Panc1 (cell line): ENCODE measurements at regions not wholly inside any gene's neighbourhood (a gene's known extent, or its start where the extent isn't known, plus 50 kb on each side); places are given as distances from the start of the nearest gene placed in this dataset.

ENCODE experiments used
- ATAC-seq: fragments of 200-7000 bp; cut with Tn5 transposase; 2 replicates; pipeline ENCODE4 v1.9.1; 2020; ENCODE audit warnings: mild to moderate bottlenecking, moderate library complexity
- BruUV-seq: library from RNA; stranded (reverse); fragments of 400-500 nt; replicated peaks from 2 replicates; lab custom pipeline; 2021; lab: Mats Ljungman, UMichigan
- CTCF ChIA-PET: fragments of 300-600 bp; sonication (Branson Sonifier 250); formaldehyde crosslinking; loops from one replicate; lab custom pipeline; 2022; ENCODE audit warnings: antibody characterized with exemption; lab: Charles Lee
- POLR2A ChIA-PET: fragments of 300-600 bp; sonication (Branson Sonifier 250); formaldehyde crosslinking; loops from one replicate; lab custom pipeline; 2022; ENCODE audit warnings: antibody characterized with exemption; lab: Charles Lee
- DNase-seq: peaks from one replicate; pipeline ENCODE4 v3.0.0-alpha.2; 2010; ENCODE audit warnings: low read depth, low spot score
- H3K27ac ChIP-seq: 2 replicates; pipeline ENCODE4 v1.5.1; 2011; ENCODE audit warnings: mild to moderate bottlenecking, low read length, inconsistent platforms
- H3K27me3 ChIP-seq: fragments of 200-500 bp; sonication (Bioruptor generic); 2 replicates; pipeline ENCODE4 v1.6.0; 2014; ENCODE audit warnings: low read length, inconsistent platforms; ENCODE audit not compliant: control insufficient read depth, insufficient read depth
- H3K36me3 ChIP-seq: fragments of 200-500 bp; sonication (Bioruptor generic); 2 replicates; pipeline ENCODE4 v1.5.1; 2014; ENCODE audit warnings: inconsistent platforms, mild to moderate bottlenecking, low read length, moderate library complexity; ENCODE audit not compliant: control insufficient read depth, insufficient read depth
- H3K4me1 ChIP-seq: 2 replicates; pipeline ENCODE4 v1.5.1; 2011; ENCODE audit warnings: inconsistent platforms, mild to moderate bottlenecking, low read length, moderate library complexity; ENCODE audit not compliant: control insufficient read depth, insufficient read depth
- H3K4me3 ChIP-seq, 2 experiments: 2 replicates each; pipeline ENCODE4 v1.5.1; 2011 to 2012; ENCODE audit warnings: low read depth in 2 of 2, low read length in 2 of 2, mild to moderate bottlenecking in 2 of 2, inconsistent platforms in 1 of 2, moderate library complexity in 1 of 2
- H3K9me3 ChIP-seq: fragments of 200-500 bp; sonication (Bioruptor generic); 2 replicates; pipeline ENCODE4 v1.5.1; 2014; ENCODE audit warnings: low read depth, mild to moderate bottlenecking, inconsistent platforms, low read length, moderate library complexity; ENCODE audit not compliant: control insufficient read depth, insufficient read depth
- CTCF ChIP-seq: fragments of 450-650 bp; IDR thresholded peaks from 2 replicates; pipeline ENCODE4 v1.5.1; 2017; ENCODE audit warnings: mild to moderate bottlenecking
- POLR2AphosphoS5 ChIP-seq: IDR thresholded peaks from 2 replicates; pipeline ENCODE4 v1.6.1; 2012; ENCODE audit warnings: mild to moderate bottlenecking, low read depth, low read length, moderate library complexity
- REST ChIP-seq, 2 experiments: IDR thresholded peaks; 2 replicates each; pipeline ENCODE4 v1.6.1; 2011 to 2012; ENCODE audit warnings: low read depth in 2 of 2, control low read depth in 1 of 2, low read length in 1 of 2, mild to moderate bottlenecking in 1 of 2, moderate library complexity in 1 of 2; ENCODE audit not compliant: insufficient read depth in 1 of 2
- SIN3A ChIP-seq: IDR thresholded peaks from 2 replicates; pipeline ENCODE4 v1.6.1; 2012; ENCODE audit warnings: low read depth, mild to moderate bottlenecking, low read length, moderate library complexity, borderline replicate concordance; ENCODE audit not compliant: insufficient read depth
- TCF7L2 ChIP-seq: IDR thresholded peaks from 2 replicates; pipeline ENCODE4 v1.6.1; 2011; ENCODE audit warnings: mild to moderate bottlenecking, low read depth, low read length, inconsistent platforms
- in situ Hi-C: cut with HindIII; loops from 2 replicates; pipeline ENCODE4 v1.10.0; 2016; ENCODE audit warnings: low sequenced_read_pairs, low pct_unique_long_range_greater_than_20kb
- intact Hi-C: fragments of 100-400 bp; cut with micrococcal nuclease; formaldehyde crosslinking; loops from one replicate; pipeline ENCODE4 v1.10.0; 2022; ENCODE audit not compliant: unreplicated experiment

GRCh38 chr9:86460216-86461002, 106.2 kb upstream of the TUT7 start:
- CTCF ChIA-PET: no interaction called here
- POLR2A ChIA-PET: no interaction called here
- no peak for TF ChIP-seq POLR2AphosphoS5
- no peak for TF ChIP-seq REST (IDR thresholded peaks at IDR 0.05; ENCODE audit: insufficient read depth in 1 of 2, low read depth in 2 of 2, low read length in 1 of 2)
- no peak for TF ChIP-seq SIN3A
- TF ChIP-seq TCF7L2: no peak
- TF ChIP-seq CTCF: no peak
- H3K27me3 ChIP-seq: no peaks in the 10 kb centered on the region
- ATAC-seq: no peak
- H3K4me3 ChIP-seq: no peak overlapping the region
- intact Hi-C loops: no loop called here
- DNase-seq: no peak
- no peaks in the 10 kb centered on the region for H3K36me3 ChIP-seq
- in situ Hi-C loops: no loop called here
- H3K9me3 ChIP-seq: no peaks in the 10 kb centered on the region
- BruUV-seq: no TSS peak
- no peak overlapping the region for H3K27ac ChIP-seq
- H3K4me1 ChIP-seq: no peaks in the 10 kb centered on the region

GRCh38 chr9:86459599-86460155, 105.5 kb upstream of the TUT7 start:
- intact Hi-C loops: no loop called here
- H3K4me3 ChIP-seq: no peak overlapping the region
- H3K4me1 ChIP-seq: no peaks in the 10 kb centered on the region
- no peak for TF ChIP-seq CTCF
- TF ChIP-seq POLR2AphosphoS5: no peak
- no peak for TF ChIP-seq TCF7L2
- no peak for TF ChIP-seq SIN3A
- TF ChIP-seq REST (IDR thresholded peaks at IDR 0.05; ENCODE audit: insufficient read depth in 1 of 2, low read depth in 2 of 2, low read length in 1 of 2): no peak
- no peaks in the 10 kb centered on the region for H3K36me3 ChIP-seq
- no peak overlapping the region for H3K27ac ChIP-seq
- ATAC-seq (no peak), DNase-seq (no peak)
- BruUV-seq: no TSS peak
- in situ Hi-C loops: no loop called here
- ChIA-PET CTCF (no interaction called here), POLR2A (no interaction called here)
- H3K9me3 ChIP-seq: no peaks in the 10 kb centered on the region
- no peaks in the 10 kb centered on the region for H3K27me3 ChIP-seq
